ENCODE measurements at regions not wholly inside any gene's neighbourhood (a gene's known extent, or its start where the extent isn't known, plus 50 kb on each side); places are given as distances from the start of the nearest gene placed in this dataset.

GRCh38 chr3:134094491-134094890, 64.8 kb upstream of the SLCO2A1 start:
- peak overlapping the region; percentile 50; the same call in 1 of the 2 replicates for H4K5ac ChIP-seq (ENCODE audit: low read depth, low read length)
- WGBS, 2 experiments (ENCODE audit: extremely low coverage in 2 of 2, insufficient read length in 1 of 2) = no CpG with 5 or more reads among the region's 3 CpGs
- intact Hi-C loops (cut with micrococcal nuclease) = no loop called here
- H2AK5ac ChIP-seq (ENCODE audit: low read depth, low read length) = peak overlapping the region; percentile 96; the same call in 1 of the 2 replicates
- peak; percentile 49 for ATAC-seq (ENCODE audit: low read depth)
- ChIA-PET POLR2A (ENCODE audit: unreplicated experiment) (no interaction called here), CTCF (no interaction called here)
- H4K91ac ChIP-seq (ENCODE audit: insufficient read depth, low read depth, low read length) = no peak overlapping the region
- no peak overlapping the region; the same call in 1 of the 2 replicates for H3K4me2 ChIP-seq (ENCODE audit: low read depth, low read length)
- H2BK15ac ChIP-seq (ENCODE audit: low read depth, low read length) = 0 out of 3 replicates have a peak overlapping the region, but pooled peaks have one; percentile 80
- no peaks in the 10 kb centered on the region for H3K79me1 ChIP-seq (ENCODE audit: low read depth in 1 of 2, low read length in 2 of 2)
- dilution Hi-C loops (cut with HindIII; ENCODE audit: low sequenced_read_pairs, unreplicated experiment) = no loop called here
- TF ChIP-seq POLR2A (IDR thresholded peaks at IDR 0.05; ENCODE audit: low read depth, low read length) (no peak), CEBPB (IDR thresholded peaks at IDR 0.05; ENCODE audit: low read depth, low read length) (peak; percentile 84)
- H3K4me3 ChIP-seq (ENCODE audit: insufficient read depth, low read depth, low read length) = no peak overlapping the region
- H2BK20ac ChIP-seq (ENCODE audit: low read depth, low read length) = peak overlapping the region; percentile 91
- peak overlapping the region; percentile 65; the same call in 1 of the 2 replicates for H3K18ac ChIP-seq (ENCODE audit: low read depth, low read length)
- H3K4ac ChIP-seq (ENCODE audit: low read depth, low read length) = peak overlapping the region; percentile 91; the same call in 1 of the 2 replicates
- H2BK5ac ChIP-seq (ENCODE audit: low read depth, low read length, poor library complexity, severe bottlenecking) = peak overlapping the region; percentile 94
- no peak overlapping the region for H3K56ac ChIP-seq (ENCODE audit: extremely low read depth, insufficient read depth, low read length)
- H4K8ac ChIP-seq (ENCODE audit: low read depth in 2 of 2, low read length in 2 of 2) = peak overlapping the region in 1 of 2 experiments; percentile 76; a peak in 2 of 4 replicates
- no peaks in the 10 kb centered on the region for H3K36me3 ChIP-seq (ENCODE audit: control insufficient read depth, insufficient read depth, low read length)
- H4K20me1 ChIP-seq (ENCODE audit: insufficient read depth, low read length) = no peaks in the 10 kb centered on the region
- peak; percentile 91 for DNase-seq
- peak overlapping the region; percentile 86; the same call in 1 of the 2 replicates for H3K14ac ChIP-seq (replicated peaks; ENCODE audit: low read depth, low read length)
- BruUV-seq (replicated peaks) = no TSS peak
- peaks cover 19% of the 10 kb centered on the region for H3K9me1 ChIP-seq (ENCODE audit: insufficient read depth, low read length)
- no peaks in the 10 kb centered on the region for H3K27me3 ChIP-seq (ENCODE audit: control insufficient read depth, insufficient read depth, low read length)
- H2AFZ ChIP-seq (replicated peaks; ENCODE audit: low read length, poor library complexity) = no peak overlapping the region
- peak overlapping the region; percentile 90; the same call in 1 of the 2 replicates for H2BK120ac ChIP-seq (ENCODE audit: low read depth, low read length)
- H3K9ac ChIP-seq (ENCODE audit: low read depth, low read length) = no peak overlapping the region
- no peak overlapping the region for H3K27ac ChIP-seq (ENCODE audit: insufficient read depth, low read length)
- H3K4me1 ChIP-seq (ENCODE audit: control insufficient read depth, insufficient read depth, low read length) = peaks cover 23% of the 10 kb centered on the region
- H2AK9ac ChIP-seq (replicated peaks; ENCODE audit: low read depth, low read length, poor library complexity) = no peak overlapping the region
- H3K9me3 ChIP-seq (ENCODE audit: control insufficient read depth, insufficient read depth, low read length) = no peaks in the 10 kb centered on the region
- peak overlapping the region; percentile 39; the same call in 1 of the 2 replicates for H3K23ac ChIP-seq (ENCODE audit: low read depth, low read length)
- in situ Hi-C loops (cut with MboI; ENCODE audit: low sequenced_read_pairs) = no loop called here

All from IMR-90 (cell line).